HG03565 (cell line): ENCODE measurements at regions not wholly inside any gene's neighbourhood (a gene's known extent, or its start where the extent isn't known, plus 50 kb on each side); places are given as distances from the start of the nearest gene placed in this dataset.

ENCODE experiments used
- ATAC-seq: cut with Tn5 transposase; IDR thresholded peaks from one replicate; pipeline ENCODE4 v1.9.1; 2021; ENCODE audit warnings: mild to moderate bottlenecking, moderate library complexity; ENCODE audit not compliant: unreplicated experiment

DNA sequence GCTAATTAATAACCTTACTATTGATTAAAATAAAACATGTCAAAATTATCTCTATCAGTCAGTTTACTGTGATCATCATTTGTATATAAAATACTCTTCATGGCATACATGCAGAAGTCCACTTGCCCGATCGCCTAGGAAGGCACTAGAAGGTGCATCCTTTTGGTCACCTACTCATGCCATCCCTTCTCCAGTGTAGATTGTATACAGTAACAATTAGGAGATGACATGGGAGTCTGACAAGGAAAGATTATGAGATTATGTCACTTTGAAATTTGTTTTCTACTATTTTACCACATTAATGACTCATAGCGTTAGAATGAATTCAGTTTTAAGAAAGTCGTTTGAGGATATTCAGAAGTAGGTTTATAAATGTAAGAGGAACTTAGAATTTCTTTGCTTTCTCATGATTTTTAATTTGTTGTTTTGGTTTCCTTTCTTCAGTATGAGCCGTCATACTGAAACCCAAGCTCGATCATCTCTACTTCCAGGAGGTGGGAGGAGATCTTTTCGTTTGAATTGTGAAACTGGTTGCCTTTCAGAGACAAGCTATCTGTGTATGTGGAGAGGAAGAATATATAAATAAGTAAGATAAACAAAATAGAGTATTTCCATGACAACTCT is 51.1 kb upstream of the UNC5C start:
- peak; percentile 94 for ATAC-seq
